ENCODE measurements at regions not wholly inside any gene's neighbourhood (a gene's known extent, or its start where the extent isn't known, plus 50 kb on each side); places are given as distances from the start of the nearest gene placed in this dataset.

- TF ChIP-seq, protein P1, sequence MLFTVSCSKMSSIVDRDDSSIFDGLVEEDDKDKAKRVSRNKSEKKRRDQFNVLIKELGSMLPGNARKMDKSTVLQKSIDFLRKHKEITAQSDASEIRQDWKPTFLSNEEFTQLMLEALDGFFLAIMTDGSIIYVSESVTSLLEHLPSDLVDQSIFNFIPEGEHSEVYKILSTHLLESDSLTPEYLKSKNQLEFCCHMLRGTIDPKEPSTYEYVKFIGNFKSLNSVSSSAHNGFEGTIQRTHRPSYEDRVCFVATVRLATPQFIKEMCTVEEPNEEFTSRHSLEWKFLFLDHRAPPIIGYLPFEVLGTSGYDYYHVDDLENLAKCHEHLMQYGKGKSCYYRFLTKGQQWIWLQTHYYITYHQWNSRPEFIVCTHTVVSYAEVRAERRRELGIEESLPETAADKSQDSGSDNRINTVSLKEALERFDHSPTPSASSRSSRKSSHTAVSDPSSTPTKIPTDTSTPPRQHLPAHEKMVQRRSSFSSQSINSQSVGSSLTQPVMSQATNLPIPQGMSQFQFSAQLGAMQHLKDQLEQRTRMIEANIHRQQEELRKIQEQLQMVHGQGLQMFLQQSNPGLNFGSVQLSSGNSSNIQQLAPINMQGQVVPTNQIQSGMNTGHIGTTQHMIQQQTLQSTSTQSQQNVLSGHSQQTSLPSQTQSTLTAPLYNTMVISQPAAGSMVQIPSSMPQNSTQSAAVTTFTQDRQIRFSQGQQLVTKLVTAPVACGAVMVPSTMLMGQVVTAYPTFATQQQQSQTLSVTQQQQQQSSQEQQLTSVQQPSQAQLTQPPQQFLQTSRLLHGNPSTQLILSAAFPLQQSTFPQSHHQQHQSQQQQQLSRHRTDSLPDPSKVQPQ (CRISPR knock-in tag; IDR thresholded peaks at IDR 0.05; ENCODE audit: borderline replicate concordance): no peak
- no peak for TF ChIP-seq ZNF707 (CRISPR knock-in tag; conservative IDR thresholded peaks at IDR 0.05)
- TF ChIP-seq GABPB1 (CRISPR knock-in tag; IDR thresholded peaks at IDR 0.05): no peak
- no peak for TF ChIP-seq NONO (IDR thresholded peaks at IDR 0.05; ENCODE audit: low read depth in 2 of 2, low read length in 1 of 2)
Observed at GRCh38 chr14:28820677-28821076, 54.1 kb downstream of the FOXG1 start (continued).

DNA sequence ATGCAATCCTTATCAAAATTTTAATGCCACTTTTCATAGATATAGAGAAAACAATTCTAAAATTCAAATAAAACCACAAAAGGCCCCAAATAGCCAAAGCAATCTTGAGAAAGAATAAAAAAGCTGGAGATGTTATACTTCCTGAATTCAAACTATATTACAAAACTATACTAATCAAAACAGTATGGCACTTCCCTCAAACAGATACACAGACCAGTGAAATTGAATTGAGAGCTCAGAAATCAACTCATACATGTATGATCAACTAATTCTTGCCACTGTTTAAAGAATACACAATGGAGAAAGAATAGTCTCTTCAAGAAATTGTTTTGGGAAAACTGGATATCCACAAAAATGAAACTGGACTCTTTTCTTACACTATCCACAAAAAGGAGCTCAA lies 55.4 kb downstream of the FOXG1 start:
- no peaks in the 10 kb centered on the region for H3K9me1 ChIP-seq (ENCODE audit: control insufficient read depth, insufficient read depth, low read length)
- no peak for FAIRE-seq
- H2AFZ ChIP-seq (ENCODE audit: low read depth, low read length): no peak overlapping the region
- CTCF ChIA-PET (ENCODE audit: low intra/inter-chr PET ratio): no interaction called here
- intact Hi-C loops (cut with micrococcal nuclease) (no loop called here), in situ Hi-C loops (cut with MboI) (no loop called here)
- BruUV-seq (replicated peaks): no TSS peak
- H3K4me3 ChIP-seq: no peak overlapping the region
- TF ChIP-seq SMARCA5 (IDR thresholded peaks at IDR 0.05): peak; percentile 43; the same call in 1 of the 2 replicates
- TF ChIP-seq KDM1A (IDR thresholded peaks at IDR 0.05): peak in 1 of 2 experiments; percentile 28; a peak in 1 of 4 replicates
- peak in 1 of 2 experiments; percentile 21; a peak in 1 of 3 replicates for TF ChIP-seq CBX3 (IDR thresholded peaks at IDR 0.05; ENCODE audit: borderline replicate concordance in 1 of 2, low read length in 2 of 2)
- TF ChIP-seq RBM25 (IDR thresholded peaks at IDR 0.05; ENCODE audit: low read depth, low read length, severe bottlenecking): peak; percentile 94
- no peak for TF ChIP-seq ZNF133 (CRISPR knock-in tag; IDR thresholded peaks at IDR 0.05)
- peak; percentile 75; the same call in 1 of the 2 replicates for TF ChIP-seq TRIM28 (IDR thresholded peaks at IDR 0.05)
- no peak for TF ChIP-seq STAG1 (CRISPR knock-in tag; IDR thresholded peaks at IDR 0.05; ENCODE audit: borderline replicate concordance)
- H4K20me1 ChIP-seq (replicated peaks; ENCODE audit: control insufficient read depth, insufficient read depth, low read length): no peaks in the 10 kb centered on the region
- DNase-seq (ENCODE audit: extremely low read depth in 1 of 4, low spot score in 3 of 4): no peak
- ATAC-seq: no peak
- H3K27me3 ChIP-seq (ENCODE audit: control insufficient read depth in 2 of 2, insufficient read depth in 2 of 2, low read length in 2 of 2): no peaks in the 10 kb centered on the region
- no peaks in the 10 kb centered on the region for H3K4me1 ChIP-seq (replicated peaks in 1 of 2; ENCODE audit: control insufficient read depth in 2 of 2, insufficient read depth in 2 of 2, low read length in 2 of 2)
- H3K9me3 ChIP-seq (replicated peaks; ENCODE audit: control insufficient read depth, insufficient read depth, low read depth, low read length): no peaks in the 10 kb centered on the region; the same call in 1 of the 2 replicates
- no peaks in the 10 kb centered on the region for H3K36me3 ChIP-seq (ENCODE audit: control insufficient read depth, insufficient read depth, low read length)
- H3K27ac ChIP-seq (ENCODE audit: extremely low read depth, low read depth, low read length): no peak overlapping the region
- H3K79me2 ChIP-seq (ENCODE audit: control insufficient read depth, insufficient read depth, low read length): no peaks in the 10 kb centered on the region
- no peak overlapping the region for H3K4me2 ChIP-seq (ENCODE audit: insufficient read depth, low read length)
- POLR2A ChIA-PET: no interaction called here
- H3K9ac ChIP-seq (ENCODE audit: insufficient read depth in 1 of 2, low read depth in 2 of 2, low read length in 2 of 2): no peak overlapping the region
